HG03575 (cell line): ENCODE measurements at regions not wholly inside any gene's neighbourhood (a gene's known extent, or its start where the extent isn't known, plus 50 kb on each side); places are given as distances from the start of the nearest gene placed in this dataset.

Source experiments
- ATAC-seq: cut with Tn5 transposase; IDR thresholded peaks from one replicate; pipeline ENCODE4 v1.9.1; 2021; ENCODE audit not compliant: unreplicated experiment, insufficient number of reproducible peaks, low FRiP score; ENCODE audit errors: extremely low read depth

DNA sequence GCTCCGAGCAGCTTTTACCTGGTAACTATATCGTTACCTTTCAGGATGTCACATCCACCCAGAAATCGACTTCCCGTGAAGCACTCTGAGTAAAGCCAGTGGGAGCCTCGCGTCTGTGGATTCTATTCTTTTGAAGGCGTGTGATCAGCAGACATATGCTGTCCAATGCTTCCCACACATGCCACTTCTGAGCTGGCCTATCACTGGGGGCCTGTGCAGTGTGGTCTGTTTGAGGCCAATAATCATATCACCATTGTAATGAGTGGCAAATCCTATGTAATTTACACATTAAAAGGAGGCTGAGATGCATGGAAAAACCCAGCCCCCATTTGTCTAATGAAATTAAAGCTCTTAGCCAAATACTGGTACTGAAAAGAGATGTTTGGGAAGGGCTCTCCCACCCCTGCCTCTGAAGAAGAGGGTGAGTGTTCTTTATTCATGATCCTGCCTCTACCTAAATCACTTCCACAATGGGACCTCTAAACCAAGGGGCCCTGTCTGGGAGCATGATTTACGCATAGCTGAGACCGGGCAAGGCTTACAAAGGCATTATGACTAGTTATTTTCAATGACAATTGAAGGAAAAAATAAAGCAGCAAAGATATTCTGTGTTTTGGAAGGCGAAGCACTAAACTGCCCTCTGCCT lies 686.8 kb downstream of the ZEB2 start:
- no peak for ATAC-seq

GRCh38 chr2:143830476-143830875 lies 689.4 kb downstream of the ZEB2 start:
- no peak for ATAC-seq

GRCh38 chr2:143828763-143829537 lies 691.0 kb downstream of the ZEB2 start:
- no peak for ATAC-seq

DNA sequence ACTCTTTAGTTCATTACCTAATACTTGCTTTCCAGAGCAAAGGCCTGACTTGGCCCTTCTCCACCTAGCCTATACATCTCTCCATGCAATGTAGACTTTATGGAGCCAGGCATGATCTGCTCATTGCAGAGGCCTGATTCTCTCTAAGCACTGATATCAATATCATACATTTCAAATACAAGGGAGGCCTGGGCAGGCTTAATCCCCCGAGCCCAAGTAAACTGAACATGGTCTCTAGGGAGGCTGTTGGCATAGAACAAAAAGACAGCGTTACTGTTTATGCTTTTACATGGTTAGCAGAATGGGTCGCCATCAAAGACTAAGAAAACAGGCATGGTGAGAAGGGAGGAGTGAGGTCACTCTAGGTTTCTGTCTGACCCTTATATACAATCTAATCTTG lies 695.1 kb downstream of the ZEB2 start:
- ATAC-seq = no peak

DNA sequence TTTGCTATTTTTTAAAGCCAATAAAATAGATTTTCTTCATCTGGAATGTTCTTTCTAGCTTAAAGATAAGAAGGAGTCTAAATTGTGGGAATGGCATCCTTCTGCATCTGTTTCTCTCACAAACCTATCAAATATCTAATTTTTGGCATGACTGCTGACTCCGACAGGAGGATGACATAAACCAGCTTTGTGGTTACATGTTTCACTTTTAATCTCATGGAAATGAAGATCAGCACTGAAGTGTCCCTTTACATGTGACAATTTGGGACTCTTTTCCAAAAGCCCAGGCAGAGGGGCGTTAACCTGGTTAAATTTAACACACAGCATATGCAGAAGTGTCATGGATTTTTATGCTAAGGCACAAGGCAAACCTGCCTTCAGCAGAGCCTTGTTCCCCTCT lies 694.7 kb downstream of the ARHGAP15 start:
- ATAC-seq = no peak

DNA sequence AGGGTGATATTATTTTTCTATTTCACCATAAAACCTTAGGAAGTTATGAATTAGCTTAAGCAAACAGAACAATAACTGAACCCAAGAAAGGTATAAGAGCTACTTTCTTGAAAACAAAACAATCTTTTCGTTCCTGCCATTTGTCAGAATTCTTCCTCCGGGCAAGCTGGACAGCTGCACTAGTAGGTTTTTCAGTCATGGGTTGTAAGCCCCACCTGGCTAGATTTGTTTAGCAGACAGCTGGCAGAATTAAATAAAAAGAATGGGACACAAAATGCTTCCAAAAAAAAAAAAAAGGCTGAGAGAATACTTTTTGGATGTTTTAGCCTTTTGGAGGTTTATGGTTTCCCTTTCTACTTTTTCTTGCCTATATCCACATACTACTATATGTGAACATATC lies 694.1 kb downstream of the ARHGAP15 start:
- no peak for ATAC-seq

GRCh38 chr2:143822736-143823135 lies 693.5 kb downstream of the ARHGAP15 start:
- ATAC-seq = no peak

DNA sequence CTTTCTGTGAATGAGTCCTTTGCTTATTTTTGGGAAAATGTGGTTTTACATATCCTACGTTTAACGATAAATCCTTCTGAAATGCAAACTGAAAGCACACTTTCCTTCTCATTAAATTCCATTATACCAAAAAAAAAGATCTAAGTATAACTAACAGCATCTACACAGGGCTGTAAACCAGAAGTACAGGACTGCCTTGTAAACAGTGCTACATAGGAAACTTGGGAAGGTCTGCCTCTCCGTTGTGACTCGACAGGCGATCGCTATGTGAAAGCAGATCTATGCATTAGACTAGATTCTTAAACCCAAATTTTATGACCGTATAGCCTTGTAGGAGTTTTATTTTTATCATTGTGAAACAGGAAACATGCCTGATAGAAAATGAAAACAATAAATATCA lies 690.5 kb downstream of the ARHGAP15 start:
- ATAC-seq = no peak

- ATAC-seq = no peak
Observed at GRCh38 chr2:143819190-143819735, 690.0 kb downstream of the ARHGAP15 start.
